MCF 10A (cell line): ENCODE measurements at regions not wholly inside any gene's neighbourhood (a gene's known extent, or its start where the extent isn't known, plus 50 kb on each side); places are given as distances from the start of the nearest gene placed in this dataset.

Experiments used
- BruUV-seq: library from RNA; stranded (reverse); fragments of 400-500 nt; replicated peaks from 2 replicates; lab custom pipeline; 2021; lab: Mats Ljungman, UMichigan
- CTCF ChIA-PET: fragments of 300-600 bp; sonication (Branson Sonifier 250); formaldehyde crosslinking; extraction: SDS; loops from one replicate; lab custom pipeline; 2021; ENCODE audit warnings: antibody characterized with exemption, inconsistent platforms; lab: Yijun Ruan, JAX
- POLR2A ChIA-PET: fragments of 300-600, 350-650 bp; sonication (Branson Sonifier 250); formaldehyde crosslinking; extraction: SDS; loops from one replicate; lab custom pipeline; 2020; ENCODE audit warnings: antibody characterized with exemption, inconsistent platforms; lab: Yijun Ruan, JAX
- DNase-seq: peaks from one replicate; pipeline ENCODE4 v3.0.0-alpha.2; 2018; ENCODE audit not compliant: unreplicated experiment
- H3K27ac Mint-ChIP-seq: one replicate; pipeline ENCODE4 v1.8.0; 2022; ENCODE audit warnings: mild to moderate bottlenecking, low read depth, mixed read lengths; ENCODE audit not compliant: unreplicated experiment
- H3K27me3 Mint-ChIP-seq: one replicate; pipeline ENCODE4 v1.8.0; 2022; ENCODE audit warnings: mixed read lengths; ENCODE audit not compliant: insufficient read depth, unreplicated experiment
- H3K36me3 Mint-ChIP-seq: one replicate; pipeline ENCODE4 v1.8.0; 2022; ENCODE audit warnings: mild to moderate bottlenecking, moderate library complexity, mixed read lengths; ENCODE audit not compliant: insufficient read depth, unreplicated experiment
- H3K4me1 Mint-ChIP-seq: one replicate; pipeline ENCODE4 v1.8.0; 2022; ENCODE audit warnings: mixed read lengths; ENCODE audit not compliant: insufficient read depth, unreplicated experiment
- H3K4me3 Mint-ChIP-seq: one replicate; pipeline ENCODE4 v1.8.0; 2022; ENCODE audit warnings: mild to moderate bottlenecking, moderate library complexity, mixed read lengths; ENCODE audit not compliant: unreplicated experiment
- H3K9me3 Mint-ChIP-seq: one replicate; pipeline ENCODE4 v1.8.0; 2022; ENCODE audit warnings: mixed read lengths; ENCODE audit not compliant: unreplicated experiment
- intact Hi-C: fragments of 100-400 bp; cut with micrococcal nuclease; formaldehyde crosslinking; loops from 2 replicates; pipeline ENCODE4 v1.14.1; 2022
- TF ChIP-seq, protein P1 (sequence below): fragments of 200-600 bp; IDR thresholded peaks from one replicate; pipeline ENCODE4 v1.8.0; 2022; ENCODE audit warnings: antibody characterized with exemption, mild to moderate bottlenecking; ENCODE audit not compliant: unreplicated experiment

GRCh38 chr2:228242591-228242990 is 61.1 kb upstream of the SPHKAP start:
- Mint-ChIP-seq H3K4me3 (no peak overlapping the region), H3K27ac (no peak overlapping the region), H3K27me3 (peaks cover 26% of the 10 kb centered on the region), H3K4me1 (no peaks in the 10 kb centered on the region), H3K9me3 (no peaks in the 10 kb centered on the region), H3K36me3 (no peaks in the 10 kb centered on the region)
- TF ChIP-seq, protein P1, sequence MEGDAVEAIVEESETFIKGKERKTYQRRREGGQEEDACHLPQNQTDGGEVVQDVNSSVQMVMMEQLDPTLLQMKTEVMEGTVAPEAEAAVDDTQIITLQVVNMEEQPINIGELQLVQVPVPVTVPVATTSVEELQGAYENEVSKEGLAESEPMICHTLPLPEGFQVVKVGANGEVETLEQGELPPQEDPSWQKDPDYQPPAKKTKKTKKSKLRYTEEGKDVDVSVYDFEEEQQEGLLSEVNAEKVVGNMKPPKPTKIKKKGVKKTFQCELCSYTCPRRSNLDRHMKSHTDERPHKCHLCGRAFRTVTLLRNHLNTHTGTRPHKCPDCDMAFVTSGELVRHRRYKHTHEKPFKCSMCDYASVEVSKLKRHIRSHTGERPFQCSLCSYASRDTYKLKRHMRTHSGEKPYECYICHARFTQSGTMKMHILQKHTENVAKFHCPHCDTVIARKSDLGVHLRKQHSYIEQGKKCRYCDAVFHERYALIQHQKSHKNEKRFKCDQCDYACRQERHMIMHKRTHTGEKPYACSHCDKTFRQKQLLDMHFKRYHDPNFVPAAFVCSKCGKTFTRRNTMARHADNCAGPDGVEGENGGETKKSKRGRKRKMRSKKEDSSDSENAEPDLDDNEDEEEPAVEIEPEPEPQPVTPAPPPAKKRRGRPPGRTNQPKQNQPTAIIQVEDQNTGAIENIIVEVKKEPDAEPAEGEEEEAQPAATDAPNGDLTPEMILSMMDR: no peak
- CTCF ChIA-PET: interaction anchor here (0.6 to 1.0 kb wide), 2 partner anchors 25 to 137 kb away, joined by 3 read pairs; no protein-coding TSS in a partner anchor
- POLR2A ChIA-PET: no interaction called here
- intact Hi-C loops: no loop called here
- no peak for DNase-seq
- no TSS peak for BruUV-seq

GRCh38 chr2:228239907-228240561 is 58.5 kb upstream of the SPHKAP start:
- BruUV-seq: no TSS peak
- intact Hi-C loops: no loop called here
- H3K36me3 Mint-ChIP-seq: no peaks in the 10 kb centered on the region
- TF ChIP-seq, protein P1: no peak
- POLR2A ChIA-PET: no interaction called here
- no peak for DNase-seq
- H3K4me1 Mint-ChIP-seq: no peaks in the 10 kb centered on the region
- no peak overlapping the region for H3K4me3 Mint-ChIP-seq
- CTCF ChIA-PET: no interaction called here
- H3K27me3 Mint-ChIP-seq: peaks cover 13% of the 10 kb centered on the region
- no peak overlapping the region for H3K27ac Mint-ChIP-seq
- H3K9me3 Mint-ChIP-seq: no peaks in the 10 kb centered on the region

DNA sequence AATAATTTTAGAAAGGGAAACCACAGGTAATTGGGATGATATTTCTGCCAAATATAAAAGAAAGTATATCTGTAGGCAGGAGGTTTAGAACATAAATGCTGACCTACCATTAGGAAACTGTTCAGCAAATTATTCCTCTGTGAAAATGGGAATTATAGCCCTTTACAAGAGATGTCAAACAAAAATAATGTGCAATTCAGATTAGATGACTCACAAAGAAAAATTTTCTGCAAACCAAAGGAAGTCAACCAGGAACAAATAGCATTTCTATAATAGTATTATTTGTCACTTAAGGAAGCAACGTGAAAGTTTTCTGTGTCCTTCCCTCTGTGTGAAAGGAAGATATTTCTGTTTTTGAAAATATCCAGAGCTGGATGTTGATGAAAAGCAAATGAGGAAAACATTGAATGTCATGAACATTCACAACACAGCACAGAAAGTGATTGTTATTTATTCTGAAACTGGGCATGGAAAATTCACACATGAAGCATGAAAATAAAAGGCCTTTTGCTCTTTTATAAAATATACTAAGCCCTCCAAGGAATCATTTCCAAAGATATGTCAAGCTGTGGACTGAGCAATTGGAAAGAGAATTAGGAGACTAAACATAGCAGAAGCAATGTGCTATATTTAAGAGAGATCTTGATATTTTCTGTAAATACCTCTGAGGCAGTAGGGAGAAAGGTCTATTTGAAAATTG is 57.9 kb upstream of the SPHKAP start:
- POLR2A ChIA-PET: no interaction called here
- no TSS peak for BruUV-seq
- intact Hi-C loops: no loop called here
- peaks cover 20% of the 10 kb centered on the region for H3K27me3 Mint-ChIP-seq
- no peaks in the 10 kb centered on the region for H3K36me3 Mint-ChIP-seq
- no peaks in the 10 kb centered on the region for H3K4me1 Mint-ChIP-seq
- TF ChIP-seq, protein P1: no peak
- DNase-seq: no peak
- no peaks in the 10 kb centered on the region for H3K9me3 Mint-ChIP-seq
- no peak overlapping the region for H3K4me3 Mint-ChIP-seq
- CTCF ChIA-PET: no interaction called here
- H3K27ac Mint-ChIP-seq: no peak overlapping the region
